GM18868 (cell line): ENCODE measurements at regions not wholly inside any gene's neighbourhood (a gene's known extent, or its start where the extent isn't known, plus 50 kb on each side); places are given as distances from the start of the nearest gene placed in this dataset.

Experiments
- ATAC-seq: cut with Tn5 transposase; IDR thresholded peaks from one replicate; pipeline ENCODE4 v1.9.1; 2021; ENCODE audit warnings: mild to moderate bottlenecking, moderate library complexity; ENCODE audit not compliant: unreplicated experiment

GRCh38 chrX:122475306-122475705 lies 708.8 kb upstream of the GRIA3 start:
- no peak for ATAC-seq

DNA sequence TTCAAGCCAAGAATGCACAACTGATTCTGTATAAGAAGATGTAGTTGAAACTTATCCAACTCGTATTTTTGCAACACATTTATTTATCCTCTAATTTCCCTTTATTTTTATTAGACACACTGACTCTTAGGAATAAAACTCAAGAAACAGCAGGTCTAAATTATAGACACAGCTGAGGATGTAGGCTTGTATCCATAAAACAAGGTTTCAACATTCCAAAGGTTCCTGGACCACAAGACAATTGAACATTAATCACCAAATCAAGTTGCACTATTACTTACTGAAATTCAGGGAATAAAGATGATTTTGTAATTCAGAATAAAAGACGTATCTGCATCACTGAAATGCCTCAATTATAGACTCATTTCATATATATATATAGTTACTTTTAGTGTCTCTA lies 683.5 kb upstream of the GRIA3 start:
- ATAC-seq: no peak

- ATAC-seq: no peak
These were observed 682.4 kb upstream of the GRIA3 start for GRCh38 chrX:122501652-122502051.

- no peak for ATAC-seq
These were observed 680.1 kb upstream of the GRIA3 start for GRCh38 chrX:122504026-122504425.

GRCh38 chrX:122512561-122513072 lies 671.5 kb upstream of the GRIA3 start:
- no peak for ATAC-seq

- no peak for ATAC-seq
These were observed 666.3 kb upstream of the GRIA3 start for GRCh38 chrX:122517786-122518185.

GRCh38 chrX:122545778-122546177 lies 638.3 kb upstream of the GRIA3 start:
- no peak for ATAC-seq

- ATAC-seq: no peak
These were observed 637.8 kb upstream of the GRIA3 start for GRCh38 chrX:122546269-122546668.

DNA sequence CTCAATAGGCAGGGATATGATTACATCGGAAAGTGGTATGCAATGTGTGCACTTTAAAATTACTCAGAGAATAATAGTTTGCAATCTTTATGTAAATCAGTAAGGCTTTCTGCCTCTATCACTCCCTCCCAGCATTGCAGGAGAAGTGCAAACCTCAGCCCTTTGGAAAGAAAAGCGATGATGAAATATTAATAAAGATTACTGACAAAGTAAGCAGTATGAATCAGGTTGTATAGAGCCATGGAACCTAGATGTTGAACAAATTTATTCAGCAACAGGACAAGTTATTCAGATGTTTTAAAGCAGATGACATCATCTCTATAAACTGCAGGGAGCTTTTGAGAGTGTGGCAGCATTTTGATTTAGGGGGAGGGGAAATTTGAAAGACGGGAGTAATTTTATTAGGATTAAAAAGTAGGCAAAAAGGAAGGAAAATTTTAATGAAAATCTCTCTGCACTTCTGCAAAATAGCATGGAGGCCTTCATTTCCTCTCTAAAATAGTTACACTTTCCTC lies 631.7 kb upstream of the GRIA3 start:
- ATAC-seq: no peak

- no peak for ATAC-seq
These were observed 628.2 kb upstream of the GRIA3 start for GRCh38 chrX:122555925-122556324.

GRCh38 chrX:122565952-122566351 lies 618.1 kb upstream of the GRIA3 start:
- ATAC-seq: no peak

DNA sequence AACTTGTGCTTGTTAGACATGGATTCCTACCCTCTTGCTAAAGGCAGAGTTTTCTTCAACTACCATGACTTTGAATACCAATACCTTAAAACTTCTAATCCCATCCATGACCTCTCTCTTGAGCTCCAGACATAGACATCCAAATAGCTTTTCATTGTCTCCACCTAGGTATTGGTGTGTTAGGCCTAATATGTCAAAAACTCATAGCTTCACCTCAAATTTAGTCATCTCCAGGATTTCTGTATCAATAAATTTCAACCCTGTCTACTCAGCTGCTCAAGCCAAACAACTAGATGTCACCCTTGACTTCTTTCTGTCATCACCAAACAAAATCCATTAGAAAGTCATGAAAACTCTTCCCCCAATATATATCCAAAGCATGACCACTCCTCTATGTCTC lies 617.7 kb upstream of the GRIA3 start:
- no peak for ATAC-seq

- ATAC-seq: no peak
These were observed 616.2 kb upstream of the GRIA3 start for GRCh38 chrX:122567911-122568310.

GRCh38 chrX:122572461-122572860 lies 611.6 kb upstream of the GRIA3 start:
- ATAC-seq: no peak

DNA sequence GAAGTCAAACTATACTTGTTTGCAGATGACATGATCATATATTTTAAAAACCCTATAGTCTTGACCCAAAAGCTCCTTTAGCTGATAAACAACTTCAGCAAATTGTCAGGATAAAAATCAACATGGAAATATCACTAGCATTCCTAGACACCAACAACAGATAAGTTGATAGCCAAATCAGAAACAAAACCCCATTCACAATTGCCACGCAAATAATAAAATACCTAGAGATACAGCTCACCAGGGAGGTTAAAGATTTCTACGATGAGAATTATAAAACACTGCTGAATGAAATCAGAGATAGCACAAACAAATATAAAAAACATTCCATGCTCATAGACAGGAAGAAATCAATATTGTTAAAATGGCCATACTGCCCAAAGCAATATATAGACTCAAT lies 605.0 kb upstream of the GRIA3 start:
- no peak for ATAC-seq

DNA sequence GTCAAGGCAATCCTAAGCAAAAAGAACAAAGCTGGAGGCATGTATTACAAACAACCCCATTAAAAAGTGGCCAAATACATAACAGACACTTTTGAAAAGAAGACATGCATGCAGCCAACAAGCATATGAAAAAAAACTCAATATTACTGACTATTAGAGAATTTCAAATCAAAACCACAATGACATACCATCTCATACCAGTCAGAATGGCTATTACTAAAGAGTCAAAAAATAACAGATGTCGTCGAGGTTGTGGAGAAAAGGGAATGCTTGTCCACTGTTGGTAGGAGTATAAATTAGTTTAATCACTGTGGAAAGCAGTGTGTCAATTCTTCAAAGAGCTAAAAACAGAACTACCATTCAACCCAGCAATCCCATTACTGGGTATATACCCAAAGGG lies 604.6 kb upstream of the GRIA3 start:
- ATAC-seq: no peak

DNA sequence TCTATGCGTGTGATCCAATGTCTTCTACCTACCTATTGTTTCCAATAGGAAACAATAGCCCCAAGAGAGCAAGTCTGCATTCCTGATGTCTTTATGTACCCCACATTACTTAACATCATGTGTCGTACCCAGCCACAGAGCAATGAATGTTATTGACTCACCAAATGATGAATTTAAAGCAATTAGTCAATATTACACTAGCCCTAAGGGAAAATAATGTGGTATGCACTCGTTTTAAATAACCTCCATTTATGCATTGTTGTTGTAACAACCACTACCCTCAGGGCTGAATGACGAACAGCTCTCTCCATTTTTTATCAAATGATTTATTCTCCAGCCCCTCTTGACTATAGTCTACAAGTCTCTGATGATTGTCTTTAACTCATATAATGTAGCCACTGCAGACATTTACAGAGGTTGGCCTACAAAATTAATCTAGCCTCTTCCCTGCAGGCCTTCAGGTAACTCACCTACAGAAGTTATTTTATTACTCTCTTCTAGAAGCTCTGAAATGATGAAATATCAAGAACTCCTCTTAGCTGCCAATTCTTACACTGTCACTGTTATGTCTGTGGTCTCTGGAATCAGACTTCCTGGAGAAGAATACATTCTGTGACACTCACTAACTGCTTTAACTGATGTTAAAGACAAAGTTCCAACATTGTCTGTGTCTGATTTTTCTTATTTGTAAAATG lies 601.7 kb upstream of the GRIA3 start:
- no peak for ATAC-seq

- no peak for ATAC-seq
These were observed 601.1 kb upstream of the GRIA3 start for GRCh38 chrX:122582975-122583305.

DNA sequence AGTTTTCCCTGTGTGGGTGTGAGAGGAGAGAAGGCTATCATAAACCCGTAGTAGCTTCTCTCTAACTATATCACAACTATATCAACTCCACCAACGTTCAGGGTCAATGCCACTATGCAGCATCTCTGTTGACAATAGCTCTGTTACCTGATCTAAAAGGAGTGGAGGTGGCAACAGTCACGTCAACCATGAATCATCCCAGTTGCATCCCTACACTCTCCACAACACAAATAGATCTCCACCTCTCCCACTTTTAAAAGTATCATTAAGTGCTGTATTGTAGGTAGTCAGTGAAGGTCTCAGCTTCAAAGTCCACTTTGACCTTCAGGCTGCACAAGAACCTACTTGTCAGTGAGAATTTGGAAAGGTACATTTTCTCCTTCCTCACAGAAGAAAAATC lies 600.5 kb upstream of the GRIA3 start:
- ATAC-seq: no peak

GRCh38 chrX:122584981-122585380 lies 599.1 kb upstream of the GRIA3 start:
- no peak for ATAC-seq

GRCh38 chrX:122586831-122587230 lies 597.2 kb upstream of the GRIA3 start:
- ATAC-seq: no peak

DNA sequence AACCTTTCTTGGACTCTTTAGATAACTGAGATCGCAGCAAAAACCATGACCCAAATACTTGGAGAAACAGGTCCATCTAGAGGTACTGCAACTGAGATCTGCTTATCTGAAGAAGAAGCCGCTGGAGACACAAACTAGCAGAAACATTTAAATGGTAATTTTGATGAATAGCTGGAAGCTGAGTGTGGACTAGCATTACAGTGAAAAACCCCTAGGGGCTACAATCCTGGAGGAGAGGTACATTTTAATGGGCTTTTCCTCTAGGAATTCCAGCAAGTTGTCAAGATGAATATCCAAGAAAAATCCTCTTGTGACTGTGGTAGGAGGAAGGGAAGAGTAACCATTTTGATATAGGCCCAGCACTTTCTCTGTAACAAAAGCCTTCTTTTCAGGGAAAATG lies 592.5 kb upstream of the GRIA3 start:
- ATAC-seq: no peak

GRCh38 chrX:122596998-122597397 lies 587.1 kb upstream of the GRIA3 start:
- ATAC-seq: no peak
